Kidney (tissue), 13 donors: ENCODE measurements at regions not wholly inside any gene's neighbourhood (a gene's known extent, or its start where the extent isn't known, plus 50 kb on each side); places are given as distances from the start of the nearest gene placed in this dataset.
"Not testable (repeated sequence)": the region's sequence is repeated elsewhere in the genome, so short reads cannot be mapped to it uniquely, and the experiment has no call there.

Experiments used
- DNase-seq, 5 donors: peaks; one replicate each; pipeline ENCODE4 v3.0.0-alpha.2; 2013 to 2020
- FAIRE-seq: peaks from 2 replicates; lab custom pipeline; 2012; peaks lifted over from hg19 to GRCh38; lab: Jason Lieb, UNC
- H3K27ac ChIP-seq, 2 donors: one replicate each; pipeline ENCODE4 v1.7.0; 2013; ENCODE audit warnings: low read depth in 2 of 2, low read length in 2 of 2, inconsistent platforms in 1 of 2
- H3K27me3 ChIP-seq: one replicate; pipeline ENCODE4 v1.7.1; 2013; ENCODE audit warnings: low read length, inconsistent platforms; ENCODE audit not compliant: control insufficient read depth, insufficient read depth
- H3K36me3 ChIP-seq, 3 donors: one replicate each; pipeline versions ENCODE4 v1.7.0 to v1.7.1; 2013; ENCODE audit warnings: low read length in 3 of 3, control low read depth in 1 of 3, inconsistent platforms in 1 of 3; ENCODE audit not compliant: insufficient read depth in 3 of 3, control insufficient read depth in 2 of 3
- H3K4me1 ChIP-seq, 3 donors: one replicate each; pipeline versions ENCODE4 v1.7.0 to v1.7.1; 2013; ENCODE audit warnings: low read length in 3 of 3, inconsistent platforms in 1 of 3, low read depth in 1 of 3; ENCODE audit not compliant: control insufficient read depth in 2 of 3, insufficient read depth in 2 of 3
- H3K4me3 ChIP-seq, 3 donors: one replicate each; pipeline versions ENCODE4 v1.7.0 to v1.8.1; 2013; ENCODE audit warnings: low read length in 3 of 3, control low read depth in 1 of 3, inconsistent platforms in 1 of 3
- H3K9ac ChIP-seq, 3 donors: one replicate each; pipeline versions ENCODE4 v1.7.0 to v1.7.1; 2013; ENCODE audit warnings: low read length in 3 of 3, control low read depth in 1 of 3, inconsistent platforms in 1 of 3
- H3K9me3 ChIP-seq, 3 donors: one replicate each; pipeline versions ENCODE4 v1.7.0 to v1.7.1; 2013; ENCODE audit warnings: low read length in 3 of 3, control low read depth in 1 of 3, inconsistent platforms in 1 of 3; ENCODE audit not compliant: control insufficient read depth in 2 of 3, insufficient read depth in 1 of 3
- intact Hi-C: fragments of 100-400 bp; cut with DNase I; formaldehyde crosslinking; loops from one replicate; pipeline ENCODE4 v1.11.1; 2022
- TF ChIP-seq, protein P1 (sequence below): IDR thresholded peaks from 3 replicates; pipeline ENCODE4 v1.5.1; 2012; ENCODE audit warnings: mild to moderate bottlenecking, moderate library complexity, borderline replicate concordance; ENCODE audit not compliant: insufficient read depth; ENCODE audit errors: extremely low read depth
- donor health status: control.
- donor health status: control.
- donor health status: control.
- donor health status: control.
- donor health status: control.
- donor health status: DM: yes; HTN: yes; CAD: no.
- donor health status: Normal renal cell carcinoma (clear cell type).

GRCh38 chr9:6109571-6109970 is 94.1 kb upstream of the RANBP6 start:
- Histone ChIP-seq H3K27me3 (no peaks in the 10 kb centered on the region), H3K27ac (no peak overlapping the region), H3K9me3 (no peaks in the 10 kb centered on the region), H3K4me1 (peaks cover 0 to 2% (median 0%) of the 10 kb centered on the region in 3 donors), H3K36me3 (no peaks in the 10 kb centered on the region), H3K4me3 (no peak overlapping the region), H3K9ac (no peak overlapping the region)
- TF ChIP-seq, protein P1, sequence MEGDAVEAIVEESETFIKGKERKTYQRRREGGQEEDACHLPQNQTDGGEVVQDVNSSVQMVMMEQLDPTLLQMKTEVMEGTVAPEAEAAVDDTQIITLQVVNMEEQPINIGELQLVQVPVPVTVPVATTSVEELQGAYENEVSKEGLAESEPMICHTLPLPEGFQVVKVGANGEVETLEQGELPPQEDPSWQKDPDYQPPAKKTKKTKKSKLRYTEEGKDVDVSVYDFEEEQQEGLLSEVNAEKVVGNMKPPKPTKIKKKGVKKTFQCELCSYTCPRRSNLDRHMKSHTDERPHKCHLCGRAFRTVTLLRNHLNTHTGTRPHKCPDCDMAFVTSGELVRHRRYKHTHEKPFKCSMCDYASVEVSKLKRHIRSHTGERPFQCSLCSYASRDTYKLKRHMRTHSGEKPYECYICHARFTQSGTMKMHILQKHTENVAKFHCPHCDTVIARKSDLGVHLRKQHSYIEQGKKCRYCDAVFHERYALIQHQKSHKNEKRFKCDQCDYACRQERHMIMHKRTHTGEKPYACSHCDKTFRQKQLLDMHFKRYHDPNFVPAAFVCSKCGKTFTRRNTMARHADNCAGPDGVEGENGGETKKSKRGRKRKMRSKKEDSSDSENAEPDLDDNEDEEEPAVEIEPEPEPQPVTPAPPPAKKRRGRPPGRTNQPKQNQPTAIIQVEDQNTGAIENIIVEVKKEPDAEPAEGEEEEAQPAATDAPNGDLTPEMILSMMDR, result no peak
- DNase-seq (no peak), FAIRE-seq (no peak)
- intact Hi-C loops, result no loop called here

GRCh38 chr9:6106711-6107339 is 91.4 kb upstream of the RANBP6 start:
- intact Hi-C loops, result no loop called here

DNA sequence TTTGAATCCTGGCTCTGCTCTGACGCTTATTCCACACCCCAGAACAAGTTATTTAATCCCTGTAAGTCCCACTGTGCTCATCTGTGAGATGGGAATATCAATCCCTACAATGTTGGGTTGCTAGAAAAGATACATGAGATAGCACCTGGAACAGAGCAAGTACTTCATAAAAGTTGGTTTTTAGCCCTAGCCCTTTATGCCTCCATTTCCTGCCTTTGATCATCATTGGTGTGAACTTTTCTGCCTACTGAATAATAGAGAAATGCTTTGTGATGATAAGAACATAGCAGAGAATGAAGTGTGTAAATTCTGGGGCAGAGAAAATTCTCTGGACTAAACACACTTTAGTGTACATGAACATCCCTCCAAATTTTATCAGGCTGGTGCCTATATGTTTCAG is 90.3 kb upstream of the RANBP6 start:
- FAIRE-seq, result no peak
- TF ChIP-seq, protein P1, result no peak
- no peaks in the 10 kb centered on the region for H3K36me3 ChIP-seq
- no peak overlapping the region for H3K4me3 ChIP-seq
- peaks cover 0 to 2% (median 0%) of the 10 kb centered on the region in 3 donors for H3K4me1 ChIP-seq
- H3K27me3 ChIP-seq, result no peaks in the 10 kb centered on the region
- H3K27ac ChIP-seq, result no peak overlapping the region
- no peak overlapping the region for H3K9ac ChIP-seq
- intact Hi-C loops, result no loop called here
- no peak for DNase-seq
- H3K9me3 ChIP-seq, result no peaks in the 10 kb centered on the region

More at GRCh38 chr9:6106711-6107339, 91.4 kb upstream of the RANBP6 start:
- TF ChIP-seq, protein P1, result peak; percentile 41
- no peak overlapping the region for H3K9ac ChIP-seq
- no peak overlapping the region for H3K27ac ChIP-seq
- H3K27me3 ChIP-seq, result no peaks in the 10 kb centered on the region
- no peak overlapping the region for H3K4me3 ChIP-seq
- H3K4me1 ChIP-seq, result peaks cover 0 to 2% (median 0%) of the 10 kb centered on the region in 3 donors
- no peaks in the 10 kb centered on the region for H3K9me3 ChIP-seq
- FAIRE-seq (no peak), DNase-seq (peak in 3 of 5 donors; percentile 21 to 66 (median 57))
- H3K36me3 ChIP-seq, result no peaks in the 10 kb centered on the region

DNA sequence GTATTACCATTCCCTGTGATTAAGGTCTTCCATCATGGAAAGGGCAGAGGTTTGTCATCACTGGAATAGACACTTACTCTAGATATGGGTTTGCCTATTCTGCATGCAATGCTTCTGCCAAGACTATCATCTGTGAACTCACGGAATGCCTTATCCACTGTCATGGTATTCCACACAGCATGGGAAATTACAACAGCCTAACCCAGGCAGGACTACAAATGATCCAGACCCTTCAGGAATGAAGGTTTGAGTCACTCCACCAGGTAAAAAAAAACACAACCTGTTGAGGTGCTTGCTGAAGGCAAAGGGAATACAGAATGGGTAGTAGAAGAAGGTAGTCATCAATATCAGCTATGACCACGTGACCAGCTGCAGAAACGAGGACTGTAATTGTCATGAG is 89.0 kb upstream of the RANBP6 start:
- H3K9ac ChIP-seq, H3K36me3 ChIP-seq, H3K9me3 ChIP-seq, intact Hi-C loops, FAIRE-seq, DNase-seq, H3K27me3 ChIP-seq, H3K4me1 ChIP-seq, H3K4me3 ChIP-seq, H3K27ac ChIP-seq: not testable (repeated sequence)

- DNase-seq, H3K4me1 ChIP-seq, FAIRE-seq, H3K4me3 ChIP-seq, H3K9me3 ChIP-seq, H3K27ac ChIP-seq, H3K27me3 ChIP-seq, H3K36me3 ChIP-seq, H3K9ac ChIP-seq, intact Hi-C loops: not testable (repeated sequence)
Measured at GRCh38 chr9:6103911-6104310, 88.5 kb upstream of the RANBP6 start.

DNA sequence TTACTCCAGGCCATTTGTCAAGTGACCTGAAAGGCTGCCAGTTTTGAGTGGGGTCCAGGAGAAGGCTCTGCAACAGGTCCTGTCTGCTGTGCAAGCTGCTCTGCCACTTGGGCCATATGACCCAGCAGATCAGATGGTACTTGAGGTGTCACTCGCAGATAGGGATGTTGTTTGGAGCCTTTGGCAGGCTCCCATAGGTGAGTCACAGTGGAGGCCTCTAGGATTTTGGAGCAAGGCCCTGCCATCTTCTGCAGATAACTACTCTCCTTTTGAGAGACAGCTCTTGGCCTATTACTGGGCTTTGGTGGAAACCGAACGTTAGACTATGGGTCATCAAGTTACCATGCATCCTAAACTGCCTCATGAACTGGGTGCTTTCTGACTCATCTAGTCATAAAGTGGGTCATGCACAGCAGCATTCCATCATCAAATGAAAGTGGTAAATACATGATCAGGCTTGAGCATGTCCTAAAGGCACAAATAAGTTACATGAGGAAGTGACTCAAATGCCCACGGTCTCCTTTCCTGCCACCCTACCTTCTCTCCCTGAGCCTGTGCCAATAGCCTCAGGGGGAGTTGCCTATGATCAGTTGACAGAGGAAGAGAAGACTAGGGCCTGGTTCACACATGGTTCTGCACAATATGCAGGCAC is 87.0 kb upstream of the RANBP6 start:
- FAIRE-seq, H3K9ac ChIP-seq, H3K4me1 ChIP-seq, H3K27me3 ChIP-seq, H3K27ac ChIP-seq, intact Hi-C loops, H3K4me3 ChIP-seq, H3K36me3 ChIP-seq, H3K9me3 ChIP-seq, DNase-seq: not testable (repeated sequence)
